Esophagus (tissue), 2 donors: ENCODE measurements at regions not wholly inside any gene's neighbourhood (a gene's known extent, or its start where the extent isn't known, plus 50 kb on each side); places are given as distances from the start of the nearest gene placed in this dataset.

Experiments
- H3K27ac ChIP-seq, 2 donors: one replicate each; pipeline ENCODE4 v1.5.1; 2013; ENCODE audit warnings: low read depth in 2 of 2, mild to moderate bottlenecking in 2 of 2, inconsistent platforms in 1 of 2, low read length in 1 of 2, moderate library complexity in 1 of 2
- H3K27me3 ChIP-seq, 2 donors: one replicate each; pipeline ENCODE4 v1.6.1; 2013; ENCODE audit warnings: low read length in 2 of 2, control low read depth in 1 of 2, mild to moderate bottlenecking in 1 of 2; ENCODE audit not compliant: insufficient read depth in 2 of 2, control insufficient read depth in 1 of 2
- H3K36me3 ChIP-seq, 2 donors: one replicate each; pipeline ENCODE4 v1.6.1; 2013; ENCODE audit warnings: low read length in 1 of 2; ENCODE audit not compliant: control insufficient read depth in 2 of 2, insufficient read depth in 2 of 2
- H3K4me1 ChIP-seq, 2 donors: one replicate each; pipeline ENCODE4 v1.6.1; 2013; ENCODE audit warnings: low read length in 1 of 2; ENCODE audit not compliant: control insufficient read depth in 2 of 2, insufficient read depth in 2 of 2
- H3K4me3 ChIP-seq, 2 donors: one replicate each; pipeline ENCODE4 v1.5.1; 2013; ENCODE audit warnings: low read length in 2 of 2, mild to moderate bottlenecking in 2 of 2, low read depth in 1 of 2, moderate library complexity in 1 of 2
- H3K9me3 ChIP-seq, 2 donors: one replicate each; pipeline ENCODE4 v1.6.1; 2013; ENCODE audit warnings: mild to moderate bottlenecking in 2 of 2, low read depth in 1 of 2, low read length in 1 of 2, moderate library complexity in 1 of 2; ENCODE audit not compliant: control insufficient read depth in 2 of 2, insufficient read depth in 1 of 2
- WGBS, 2 donors: extraction: QIAGEN DNeasy Blood & Tissue Kit; methylation state at CpG; one replicate each; pipeline ENCODE4 v1.1.7; 2013; 5-methylcytosine and 5-hydroxymethylcytosine counted together
- donor health status: healthy with polysubstance abuse.
- donor health status: Bipolar disorder and iron deficiency.

DNA sequence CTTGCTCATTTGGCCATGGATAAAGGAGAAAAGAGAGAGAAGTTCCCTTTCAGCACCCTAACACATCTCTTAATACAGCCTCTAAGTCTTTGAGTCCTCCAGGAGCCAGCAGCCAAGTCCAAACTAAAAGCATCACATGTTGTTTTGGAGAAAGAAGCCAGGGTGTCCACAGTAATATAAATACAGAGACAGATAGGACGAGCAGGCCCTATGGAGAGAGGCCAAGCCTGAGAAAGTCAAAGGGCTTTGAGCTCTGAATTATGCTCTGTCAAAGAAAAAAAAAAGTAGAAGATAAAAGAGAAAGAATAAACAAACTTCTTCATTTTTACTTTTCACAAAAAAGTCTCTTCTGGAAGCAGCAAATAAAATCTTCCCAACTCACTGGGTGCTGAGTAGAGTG, 92.4 kb upstream of the THBS1 start:
- H3K4me3 ChIP-seq, result no peak overlapping the region
- H3K36me3 ChIP-seq, result no peaks in the 10 kb centered on the region
- H3K4me1 ChIP-seq, result no peaks in the 10 kb centered on the region
- 32 to 53% methylated on average over 1 of the region's 1 CpG for whole genome bisulfite sequencing, 2 donors
- no peaks in the 10 kb centered on the region for H3K27me3 ChIP-seq
- no peaks in the 10 kb centered on the region for H3K9me3 ChIP-seq
- H3K27ac ChIP-seq, result peak overlapping the region in 1 of 2 donors; percentile 3

DNA sequence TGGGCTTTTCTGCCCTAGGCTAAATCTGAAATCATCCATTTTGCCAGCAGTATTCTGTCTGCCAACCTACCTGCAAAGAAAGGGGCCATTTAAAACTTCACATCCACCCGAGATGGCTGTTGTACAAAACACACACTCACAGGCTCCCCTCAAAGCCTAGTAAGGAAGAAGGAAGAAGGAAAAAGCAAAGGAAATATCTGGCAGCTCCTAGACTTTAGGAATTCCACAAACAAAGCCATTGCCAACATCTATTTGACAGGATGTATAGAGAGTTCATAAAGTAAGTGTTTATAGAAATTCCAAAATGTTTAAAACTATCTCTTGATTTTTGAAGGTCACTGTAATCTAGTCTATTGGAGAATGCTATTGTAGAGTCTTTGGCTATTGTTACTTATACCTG, 91.9 kb upstream of the THBS1 start:
- no peaks in the 10 kb centered on the region for H3K36me3 ChIP-seq
- no peak overlapping the region for H3K4me3 ChIP-seq
- H3K27ac ChIP-seq, result peak overlapping the region in 1 of 2 donors; percentile 3
- no peaks in the 10 kb centered on the region for H3K9me3 ChIP-seq
- no peaks in the 10 kb centered on the region for H3K27me3 ChIP-seq
- no peaks in the 10 kb centered on the region for H3K4me1 ChIP-seq
- 30 to 57% methylated on average over 1 of the region's 1 CpG for WGBS, 2 donors

DNA sequence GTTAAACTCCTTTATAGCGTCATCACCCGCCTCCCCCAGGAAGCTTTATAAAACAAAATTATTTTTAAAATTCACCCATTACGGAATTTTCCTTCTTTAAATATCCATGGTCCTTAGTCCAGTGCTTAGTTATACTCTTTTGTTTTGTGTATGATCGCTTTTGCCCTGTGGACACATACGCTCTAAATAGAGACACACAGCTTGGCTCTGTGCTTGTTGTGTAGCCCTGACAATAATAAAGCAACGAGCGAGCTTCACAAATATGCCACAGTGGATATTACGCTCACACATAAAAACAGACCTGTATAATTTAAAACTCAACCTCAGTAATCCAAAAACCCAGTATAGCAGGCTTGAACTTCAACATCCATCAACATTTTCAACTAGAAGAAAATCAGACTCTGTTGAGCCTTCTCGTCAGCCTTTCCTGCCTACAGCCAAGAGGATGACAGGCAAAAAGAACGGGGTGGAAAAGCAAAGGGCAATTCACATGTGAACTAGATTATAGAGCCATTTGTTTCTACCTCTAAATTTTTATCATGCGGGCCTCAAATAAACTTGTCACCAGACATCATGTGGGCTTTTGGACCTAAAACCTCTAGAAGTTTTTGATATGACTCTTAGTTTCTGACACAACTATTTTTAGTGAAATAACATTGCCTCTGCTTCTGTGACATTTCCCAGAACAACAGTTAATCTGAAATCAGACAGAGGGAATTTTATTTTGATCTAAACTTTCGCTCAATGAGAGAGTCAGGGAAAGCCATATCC, 89.6 kb upstream of the THBS1 start:
- Histone ChIP-seq H3K36me3 (no peaks in the 10 kb centered on the region), H3K4me1 (peaks cover 0 to 2% of the 10 kb centered on the region in 2 donors), H3K27me3 (no peaks in the 10 kb centered on the region), H3K27ac (no peak overlapping the region), H3K9me3 (no peaks in the 10 kb centered on the region), H3K4me3 (no peak overlapping the region)
- 84 to 85% methylated on average over 12 of the region's 12 CpGs for WGBS, 2 donors

DNA sequence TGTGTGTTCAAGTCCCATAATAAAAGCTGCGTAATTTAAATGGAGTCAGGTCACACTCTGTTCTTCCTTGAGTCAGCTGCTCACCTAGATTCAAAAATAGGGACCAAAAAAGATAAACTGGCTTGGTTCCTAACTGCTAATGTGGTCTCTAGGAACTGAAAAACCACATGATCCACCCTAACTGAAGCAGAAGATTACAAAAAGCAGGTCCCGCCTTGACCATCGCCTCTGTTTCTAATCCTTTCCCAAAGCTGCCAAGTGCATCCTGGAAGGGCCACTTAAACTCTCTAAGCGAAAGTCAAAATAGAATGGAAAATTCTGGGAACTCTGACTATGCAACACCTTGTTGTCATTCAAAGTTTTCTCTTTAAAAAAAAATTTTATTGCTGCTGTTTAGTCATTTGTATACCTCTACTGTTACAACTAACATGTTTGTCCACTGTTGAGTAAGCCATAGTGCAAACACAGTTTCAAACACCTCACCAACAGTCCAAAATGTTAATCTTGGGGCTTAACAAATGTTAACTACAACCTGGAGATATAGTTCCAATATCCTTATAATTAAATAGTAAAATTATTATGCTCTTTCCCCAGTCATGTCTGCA, 88.9 kb upstream of the THBS1 start:
- no peak overlapping the region for H3K4me3 ChIP-seq
- no peaks in the 10 kb centered on the region for H3K27me3 ChIP-seq
- peaks cover 0 to 2% of the 10 kb centered on the region in 2 donors for H3K4me1 ChIP-seq
- H3K27ac ChIP-seq, result no peak overlapping the region
- no peaks in the 10 kb centered on the region for H3K36me3 ChIP-seq
- WGBS, 2 donors, result 52 to 60% methylated on average over 4 of the region's 4 CpGs
- no peaks in the 10 kb centered on the region for H3K9me3 ChIP-seq

DNA sequence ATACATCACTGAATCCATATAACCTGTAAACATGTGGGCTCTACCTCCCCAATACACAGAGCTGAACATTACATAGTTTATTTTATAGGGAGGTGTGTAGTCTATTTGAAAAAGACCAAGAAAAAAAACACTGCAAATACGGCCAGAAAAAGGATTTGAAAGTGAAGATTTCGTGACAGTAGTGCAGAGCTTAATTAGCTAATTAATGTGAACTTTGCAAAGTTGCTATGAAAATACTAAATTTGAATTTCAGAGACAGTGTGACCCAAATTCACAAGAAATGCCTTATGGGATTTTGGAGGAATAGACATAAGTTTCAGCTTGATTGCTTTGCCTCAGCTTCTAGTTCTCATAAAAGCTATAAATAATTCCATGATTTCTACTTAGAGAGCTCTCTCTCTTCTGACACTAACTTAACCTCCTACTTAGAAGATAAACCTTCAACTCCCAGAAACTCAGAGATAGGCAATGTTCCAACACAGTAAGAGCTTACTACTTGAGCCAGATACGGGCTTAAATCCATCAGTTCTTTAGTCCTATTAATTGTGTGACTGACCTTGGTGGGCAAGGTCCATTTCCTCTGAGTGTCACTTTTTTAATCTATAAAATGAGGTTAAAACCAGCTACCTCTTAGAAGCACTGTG, 87.3 kb upstream of the THBS1 start:
- Histone ChIP-seq H3K4me1 (peaks cover 0 to 2% of the 10 kb centered on the region in 2 donors), H3K4me3 (no peak overlapping the region), H3K36me3 (no peaks in the 10 kb centered on the region), H3K9me3 (no peaks in the 10 kb centered on the region), H3K27me3 (no peaks in the 10 kb centered on the region), H3K27ac (no peak overlapping the region)
- 75 to 79% methylated on average over 3 of the region's 3 CpGs for WGBS, 2 donors

DNA sequence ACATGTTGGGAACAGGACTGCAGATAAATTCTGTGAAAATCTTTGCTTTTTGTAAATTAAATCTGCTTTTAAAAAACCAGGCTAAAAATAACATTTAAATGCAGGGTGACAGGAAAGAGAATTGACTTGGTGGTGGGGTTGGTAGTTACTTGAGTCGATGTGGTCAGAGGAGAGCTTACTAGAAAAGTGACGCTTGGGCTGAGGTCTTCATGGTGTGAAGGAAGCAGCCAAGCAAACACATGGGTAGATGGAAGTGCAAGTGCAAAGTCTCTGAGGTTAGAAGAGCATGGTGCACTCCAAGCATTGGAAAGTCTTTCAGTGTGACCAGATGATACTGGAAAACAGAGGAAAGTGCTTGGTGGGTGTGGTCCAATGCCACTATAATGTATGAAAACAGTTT, 86.4 kb upstream of the THBS1 start:
- H3K9me3 ChIP-seq, result no peaks in the 10 kb centered on the region
- H3K4me3 ChIP-seq, result no peak overlapping the region
- H3K4me1 ChIP-seq, result peaks cover 0 to 2% of the 10 kb centered on the region in 2 donors
- 84% methylated on average over 2 of the region's 2 CpGs for WGBS, 2 donors
- H3K27me3 ChIP-seq, result no peaks in the 10 kb centered on the region
- no peaks in the 10 kb centered on the region for H3K36me3 ChIP-seq
- H3K27ac ChIP-seq, result no peak overlapping the region

DNA sequence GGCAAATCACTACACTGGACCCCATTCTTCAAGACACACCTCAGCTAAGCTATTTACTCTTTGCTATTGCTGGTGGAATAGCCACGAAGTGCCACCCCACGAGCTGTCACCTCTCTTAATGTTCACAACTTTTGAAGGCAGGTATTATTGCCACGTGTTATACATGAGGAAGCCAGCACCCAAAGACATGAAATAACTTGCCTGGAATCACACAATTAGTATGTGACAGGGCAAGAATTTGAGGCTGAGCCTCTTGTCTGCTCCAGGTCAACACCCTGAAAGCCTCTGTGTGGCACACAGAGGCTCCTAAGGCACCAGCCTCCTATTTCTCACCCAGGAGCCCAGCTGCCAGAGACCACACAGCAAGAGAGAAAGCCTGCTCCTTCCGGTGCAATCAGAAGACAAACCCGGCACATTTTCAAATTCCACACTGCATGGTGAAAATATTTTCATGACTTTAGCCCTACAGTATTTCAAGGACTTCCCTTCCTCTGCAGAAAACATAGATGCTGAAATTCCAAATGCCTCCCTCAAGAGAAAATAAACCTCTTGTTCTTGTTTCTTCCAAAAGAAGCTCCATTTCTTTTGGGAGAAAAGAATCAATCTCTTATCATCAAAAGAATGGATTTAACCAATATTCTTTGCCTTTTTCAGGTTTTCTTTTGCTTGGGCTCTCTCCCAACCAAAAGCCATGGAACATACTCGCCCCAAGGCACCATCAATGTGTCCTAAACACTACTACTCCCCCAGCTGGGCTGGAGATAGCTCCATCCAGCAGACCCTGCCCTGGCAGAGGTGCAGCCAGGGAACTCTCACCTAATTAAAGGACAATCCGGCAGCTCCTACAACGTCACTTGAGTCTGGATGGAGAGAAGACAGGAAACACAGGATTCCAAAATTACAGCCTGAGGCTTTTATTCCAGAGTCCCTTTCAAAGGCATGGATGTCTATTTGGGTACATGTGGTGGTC, 84.7 kb upstream of the THBS1 start:
- Histone ChIP-seq H3K4me3 (no peak overlapping the region), H3K27me3 (no peaks in the 10 kb centered on the region), H3K27ac (no peak overlapping the region), H3K36me3 (no peaks in the 10 kb centered on the region), H3K4me1 (peaks cover 0 to 4% of the 10 kb centered on the region in 2 donors), H3K9me3 (no peaks in the 10 kb centered on the region)
- WGBS, 2 donors, result 46 to 55% methylated on average over 8 of the region's 8 CpGs

DNA sequence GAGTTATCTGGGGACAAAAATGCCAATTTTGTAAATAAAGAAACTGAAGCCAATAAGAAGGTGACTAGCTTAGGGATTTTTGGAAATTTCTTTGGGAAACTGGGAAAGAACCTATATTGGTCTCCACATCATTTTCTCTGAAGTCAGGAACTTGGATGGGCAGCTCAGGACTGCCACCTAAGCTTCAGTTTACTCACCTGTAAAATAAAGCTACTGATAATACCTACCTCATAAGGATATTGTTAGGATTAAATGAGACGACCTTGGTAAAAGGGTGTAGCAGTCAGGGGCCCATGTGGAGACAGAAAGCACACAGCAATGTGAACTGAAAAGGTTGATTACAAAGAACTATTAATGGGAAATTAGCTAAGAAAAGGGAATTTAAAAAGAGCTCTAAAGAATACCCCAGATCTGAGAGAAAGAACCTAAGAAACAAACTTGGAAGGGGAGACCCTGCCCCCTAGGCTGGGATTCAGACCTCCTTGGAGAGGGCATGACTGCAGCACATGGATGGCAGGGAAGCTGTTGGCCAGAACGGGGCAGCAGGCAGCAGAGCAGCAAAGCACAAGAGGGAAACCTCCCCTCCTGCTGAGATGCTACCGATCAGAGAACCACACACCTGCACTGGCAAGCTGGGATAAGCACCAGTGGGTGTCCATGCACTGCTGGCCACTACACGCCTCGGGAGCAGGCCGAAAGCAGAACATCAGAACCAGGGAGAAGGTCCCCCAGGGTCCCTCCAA, 83.7 kb upstream of the THBS1 start:
- H3K27me3 ChIP-seq, result no peaks in the 10 kb centered on the region
- H3K4me3 ChIP-seq, result no peak overlapping the region
- 78 to 83% methylated on average over 6 of the region's 6 CpGs for WGBS, 2 donors
- H3K36me3 ChIP-seq, result no peaks in the 10 kb centered on the region
- no peaks in the 10 kb centered on the region for H3K9me3 ChIP-seq
- peaks cover 0 to 4% of the 10 kb centered on the region in 2 donors for H3K4me1 ChIP-seq
- H3K27ac ChIP-seq, result no peak overlapping the region
